ENCODE measurements at regions not wholly inside any gene's neighbourhood (a gene's known extent, or its start where the extent isn't known, plus 50 kb on each side); places are given as distances from the start of the nearest gene placed in this dataset.

- TF ChIP-seq ZNF416 (CRISPR knock-in tag; IDR thresholded peaks at IDR 0.05), result no peak
- TF ChIP-seq, protein P1, sequence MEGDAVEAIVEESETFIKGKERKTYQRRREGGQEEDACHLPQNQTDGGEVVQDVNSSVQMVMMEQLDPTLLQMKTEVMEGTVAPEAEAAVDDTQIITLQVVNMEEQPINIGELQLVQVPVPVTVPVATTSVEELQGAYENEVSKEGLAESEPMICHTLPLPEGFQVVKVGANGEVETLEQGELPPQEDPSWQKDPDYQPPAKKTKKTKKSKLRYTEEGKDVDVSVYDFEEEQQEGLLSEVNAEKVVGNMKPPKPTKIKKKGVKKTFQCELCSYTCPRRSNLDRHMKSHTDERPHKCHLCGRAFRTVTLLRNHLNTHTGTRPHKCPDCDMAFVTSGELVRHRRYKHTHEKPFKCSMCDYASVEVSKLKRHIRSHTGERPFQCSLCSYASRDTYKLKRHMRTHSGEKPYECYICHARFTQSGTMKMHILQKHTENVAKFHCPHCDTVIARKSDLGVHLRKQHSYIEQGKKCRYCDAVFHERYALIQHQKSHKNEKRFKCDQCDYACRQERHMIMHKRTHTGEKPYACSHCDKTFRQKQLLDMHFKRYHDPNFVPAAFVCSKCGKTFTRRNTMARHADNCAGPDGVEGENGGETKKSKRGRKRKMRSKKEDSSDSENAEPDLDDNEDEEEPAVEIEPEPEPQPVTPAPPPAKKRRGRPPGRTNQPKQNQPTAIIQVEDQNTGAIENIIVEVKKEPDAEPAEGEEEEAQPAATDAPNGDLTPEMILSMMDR (IDR thresholded peaks at IDR 0.05), result no peak
- no peak for TF ChIP-seq TP53 (CRISPR knock-in tag; IDR thresholded peaks at IDR 0.05)
- no peak for TF ChIP-seq ZBTB43 (CRISPR knock-in tag; IDR thresholded peaks at IDR 0.05)
- no peak for TF ChIP-seq FOXP1 (CRISPR knock-in tag; IDR thresholded peaks at IDR 0.05; ENCODE audit: borderline replicate concordance)
- TF ChIP-seq, protein P2, sequence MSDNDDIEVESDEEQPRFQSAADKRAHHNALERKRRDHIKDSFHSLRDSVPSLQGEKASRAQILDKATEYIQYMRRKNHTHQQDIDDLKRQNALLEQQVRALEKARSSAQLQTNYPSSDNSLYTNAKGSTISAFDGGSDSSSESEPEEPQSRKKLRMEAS (CRISPR knock-in tag; IDR thresholded peaks at IDR 0.05), result no peak
- no peak for TF ChIP-seq ZBTB21 (CRISPR knock-in tag; IDR thresholded peaks at IDR 0.05; ENCODE audit: borderline replicate concordance)
- no peak for TF ChIP-seq E2F1 (CRISPR knock-in tag; IDR thresholded peaks at IDR 0.05)
- no peak for TF ChIP-seq ZNF512 (CRISPR knock-in tag; IDR thresholded peaks at IDR 0.05; ENCODE audit: borderline replicate concordance)
- no peak for TF ChIP-seq EMX1 (CRISPR knock-in tag; IDR thresholded peaks at IDR 0.05)
- no peak for TF ChIP-seq KAT7 (CRISPR knock-in tag; IDR thresholded peaks at IDR 0.05; ENCODE audit: borderline replicate concordance)
- TF ChIP-seq FOXK1 (CRISPR knock-in tag; IDR thresholded peaks at IDR 0.05), result no peak
- TF ChIP-seq SMAD3 (CRISPR knock-in tag; IDR thresholded peaks at IDR 0.05; ENCODE audit: borderline replicate concordance), result no peak
Measured at GRCh38 chr10:20427821-20428220, 469.3 kb downstream of the NEBL start.

All from WTC11 (cell line).